H1 (cell line): ENCODE measurements at regions not wholly inside any gene's neighbourhood (a gene's known extent, or its start where the extent isn't known, plus 50 kb on each side); places are given as distances from the start of the nearest gene placed in this dataset.

Experiments
- CHD1 ChIP-seq: IDR thresholded peaks from 2 replicates; pipeline ENCODE4 v1.6.1; 2012; ENCODE audit warnings: low read depth, low read length, improper control_type of control experiment
- EGR1 ChIP-seq: IDR thresholded peaks from 2 replicates; pipeline ENCODE4 v1.6.1; 2011; ENCODE audit warnings: low read depth, low read length, borderline replicate concordance
- RAD21 ChIP-seq, 2 experiments: IDR thresholded peaks in 1 of 2; conservative IDR thresholded peaks in 1 of 2; 2 replicates each; pipeline ENCODE4 v1.6.1; 2011; ENCODE audit warnings: low read depth in 2 of 2, low read length in 2 of 2, improper control_type of control experiment in 1 of 2, inconsistent platforms in 1 of 2, mild to moderate bottlenecking in 1 of 2, moderate library complexity in 1 of 2
- TF ChIP-seq, protein P1 (sequence below): IDR thresholded peaks from 2 replicates; pipeline ENCODE4 v1.6.1; 2012; ENCODE audit warnings: low read length, inconsistent platforms

DNA sequence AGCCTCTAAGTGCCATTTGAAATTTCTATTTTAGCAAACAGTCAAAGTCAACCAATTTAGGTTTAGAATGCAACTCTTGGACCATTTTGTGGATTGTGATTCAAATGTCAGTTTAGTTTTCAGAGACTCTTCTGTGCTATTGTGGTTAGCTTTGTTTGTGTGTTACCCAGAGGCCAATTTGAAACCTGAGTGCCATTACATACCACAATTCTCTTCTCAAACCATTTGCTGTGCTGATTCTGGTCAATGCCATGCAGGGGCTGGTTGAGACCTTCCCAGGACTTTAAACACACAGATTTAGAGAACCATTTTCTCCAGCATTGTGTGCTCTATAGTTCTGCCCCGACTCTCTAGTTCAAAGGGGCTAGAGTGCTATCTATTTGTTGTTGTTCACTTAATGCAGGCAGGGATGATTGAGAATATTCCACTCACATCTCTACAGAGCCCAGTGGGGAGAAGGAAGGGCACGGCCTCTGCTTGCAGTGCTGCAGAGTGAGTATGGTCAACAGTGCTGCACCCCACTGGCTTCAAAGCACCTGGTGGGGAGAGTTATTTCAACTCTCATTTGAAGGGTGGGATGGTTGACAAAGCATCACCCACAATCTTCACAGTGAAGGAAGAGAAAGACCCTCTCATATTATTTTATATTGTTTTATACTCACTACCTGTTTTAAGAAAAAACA lies 738.2 kb downstream of the COL12A1 start (continued):
- TF ChIP-seq CHD1 (no peak), EGR1 (no peak), RAD21 (IDR thresholded peaks at IDR 0.05 in 1 of 2, conservative IDR thresholded peaks at IDR 0.05 in 1 of 2; ENCODE audit: low read depth in 2 of 2, low read length in 2 of 2) (no peak)
- TF ChIP-seq, protein P1, sequence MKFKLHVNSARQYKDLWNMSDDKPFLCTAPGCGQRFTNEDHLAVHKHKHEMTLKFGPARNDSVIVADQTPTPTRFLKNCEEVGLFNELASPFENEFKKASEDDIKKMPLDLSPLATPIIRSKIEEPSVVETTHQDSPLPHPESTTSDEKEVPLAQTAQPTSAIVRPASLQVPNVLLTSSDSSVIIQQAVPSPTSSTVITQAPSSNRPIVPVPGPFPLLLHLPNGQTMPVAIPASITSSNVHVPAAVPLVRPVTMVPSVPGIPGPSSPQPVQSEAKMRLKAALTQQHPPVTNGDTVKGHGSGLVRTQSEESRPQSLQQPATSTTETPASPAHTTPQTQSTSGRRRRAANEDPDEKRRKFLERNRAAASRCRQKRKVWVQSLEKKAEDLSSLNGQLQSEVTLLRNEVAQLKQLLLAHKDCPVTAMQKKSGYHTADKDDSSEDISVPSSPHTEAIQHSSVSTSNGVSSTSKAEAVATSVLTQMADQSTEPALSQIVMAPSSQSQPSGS, result no peak
